Hematopoietic multipotent progenitor cell treated with erythropoietin and hydrocortisone succinate and interleukin-3 and kit ligand, for 8 days (in vitro differentiated cells): ENCODE measurements at regions not wholly inside any gene's neighbourhood (a gene's known extent, or its start where the extent isn't known, plus 50 kb on each side); places are given as distances from the start of the nearest gene placed in this dataset.

Experiments
- DNase-seq: peaks from one replicate; pipeline ENCODE4 v3.0.0-alpha.2; 2015

GRCh38 chr2:150570712-150571111, 83.2 kb upstream of the RND3 start:
- no peak for DNase-seq

GRCh38 chr2:150569761-150570160, 82.3 kb upstream of the RND3 start:
- DNase-seq = no peak

GRCh38 chr2:150567771-150568301, 80.4 kb upstream of the RND3 start:
- no peak for DNase-seq

- DNase-seq = no peak
Observed at GRCh38 chr2:150566289-150566688, 78.8 kb upstream of the RND3 start.

- no peak for DNase-seq
Observed at GRCh38 chr2:150561076-150561475, 73.6 kb upstream of the RND3 start.

- DNase-seq = no peak
Observed at GRCh38 chr2:150557020-150557600, 69.6 kb upstream of the RND3 start.

GRCh38 chr2:150555611-150556356, 68.3 kb upstream of the RND3 start:
- DNase-seq = no peak

- no peak for DNase-seq
Observed at GRCh38 chr2:150554046-150554445, 66.6 kb upstream of the RND3 start.

GRCh38 chr2:150552041-150552820, 64.8 kb upstream of the RND3 start:
- DNase-seq = no peak

- DNase-seq = no peak
Observed at GRCh38 chr2:150549381-150549780, 61.9 kb upstream of the RND3 start.

- no peak for DNase-seq
Observed at GRCh38 chr2:150548527-150548926, 61.1 kb upstream of the RND3 start.

- no peak for DNase-seq
Observed at GRCh38 chr2:150545916-150546315, 58.4 kb upstream of the RND3 start.

GRCh38 chr2:150544731-150545130, 57.3 kb upstream of the RND3 start:
- DNase-seq = no peak

GRCh38 chr2:150542692-150543091, 55.2 kb upstream of the RND3 start:
- no peak for DNase-seq

- no peak for DNase-seq
Observed at GRCh38 chr2:150542172-150542571, 54.7 kb upstream of the RND3 start.

GRCh38 chr2:150538651-150539201, 51.3 kb upstream of the RND3 start:
- no peak for DNase-seq
